NCI-H1930 (cell line): ENCODE measurements at regions not wholly inside any gene's neighbourhood (a gene's known extent, or its start where the extent isn't known, plus 50 kb on each side); places are given as distances from the start of the nearest gene placed in this dataset.

Experiments used
- DNase-seq, 2 experiments: peaks; one replicate each; lab custom pipeline; 2025; lab: John Stamatoyannopoulos, UW

DNA sequence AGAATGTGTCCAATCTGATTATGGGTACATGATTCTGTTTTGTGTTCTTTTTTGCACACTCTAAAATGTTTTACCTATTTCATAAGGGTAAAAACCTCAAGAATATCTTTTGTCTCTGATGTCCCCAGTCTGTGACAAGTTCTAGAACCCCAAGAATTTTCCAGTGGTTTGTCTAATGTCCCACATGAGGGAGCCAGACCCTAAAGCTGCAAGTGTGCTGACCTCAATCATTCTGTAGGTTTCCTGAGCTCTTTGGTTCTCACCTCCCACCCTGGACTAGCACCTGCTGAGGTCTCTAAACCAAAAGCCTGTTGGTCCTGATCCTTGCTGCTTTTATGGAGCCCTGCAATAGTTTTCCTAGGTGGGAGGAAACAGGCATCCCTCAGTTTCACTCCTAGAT, 149.8 kb upstream of the MPPED2 start:
- DNase-seq, result no peak

DNA sequence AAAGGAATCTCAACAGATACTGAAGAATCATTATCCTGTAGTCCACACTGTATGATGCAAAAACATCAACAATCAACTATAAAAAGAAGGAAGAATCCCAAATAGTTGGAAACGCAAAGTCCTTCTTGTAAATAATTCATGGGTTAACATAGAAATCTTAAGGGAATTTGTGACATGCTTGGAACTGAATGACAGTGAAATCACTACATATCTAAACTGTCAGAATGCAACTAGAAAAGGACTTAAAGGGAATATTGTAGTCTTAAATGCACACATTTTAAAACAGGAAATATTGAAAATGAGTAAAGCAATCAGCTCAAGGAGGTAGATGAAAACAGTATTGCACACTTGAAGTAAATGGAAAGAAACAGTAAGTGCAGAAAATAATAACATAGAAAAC, 147.6 kb upstream of the MPPED2 start:
- DNase-seq, result no peak

DNA sequence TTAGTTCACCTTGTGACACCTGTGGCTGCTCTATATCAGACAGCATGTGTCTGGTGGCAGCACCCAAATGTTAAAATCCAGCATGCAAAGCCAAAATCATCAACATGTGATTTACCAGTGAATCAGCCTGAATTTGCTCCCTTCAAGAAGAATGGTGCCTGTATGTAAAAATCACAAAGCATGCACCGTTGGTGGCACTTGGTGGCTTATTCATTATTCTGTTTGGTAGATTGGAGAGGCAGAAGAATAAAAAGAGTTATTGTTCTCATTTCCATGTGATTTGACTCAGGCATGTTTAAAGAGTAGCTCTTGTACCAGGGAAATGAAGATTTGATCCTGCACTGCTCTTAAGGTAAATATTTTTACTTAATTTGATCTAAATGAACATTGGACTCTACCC, 143.9 kb upstream of the MPPED2 start:
- DNase-seq, result no peak

DNA sequence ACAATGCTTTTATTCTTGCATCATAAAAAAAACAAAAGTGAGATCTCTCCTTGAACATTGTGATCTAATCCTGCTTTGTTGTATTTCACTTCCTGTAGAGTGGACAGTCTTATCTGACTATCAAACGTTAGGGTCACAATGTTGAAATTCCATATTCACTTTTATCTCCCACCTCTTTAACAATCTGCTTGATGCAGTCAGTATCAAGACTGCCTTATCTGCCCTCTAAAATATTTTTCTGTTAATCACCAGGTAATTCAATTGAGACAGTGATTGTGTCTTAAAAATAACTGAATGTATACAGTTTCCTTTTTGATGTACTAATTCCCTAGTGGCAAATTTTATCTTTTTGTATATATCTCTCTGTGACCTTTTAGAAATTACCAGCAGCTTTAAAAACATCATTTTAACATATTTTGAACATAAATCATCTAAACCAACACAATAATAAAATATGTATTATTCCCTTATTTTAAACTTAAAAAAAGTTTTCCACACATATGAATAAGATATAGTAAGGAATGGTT, 143.1 kb upstream of the MPPED2 start:
- DNase-seq, result no peak

DNA sequence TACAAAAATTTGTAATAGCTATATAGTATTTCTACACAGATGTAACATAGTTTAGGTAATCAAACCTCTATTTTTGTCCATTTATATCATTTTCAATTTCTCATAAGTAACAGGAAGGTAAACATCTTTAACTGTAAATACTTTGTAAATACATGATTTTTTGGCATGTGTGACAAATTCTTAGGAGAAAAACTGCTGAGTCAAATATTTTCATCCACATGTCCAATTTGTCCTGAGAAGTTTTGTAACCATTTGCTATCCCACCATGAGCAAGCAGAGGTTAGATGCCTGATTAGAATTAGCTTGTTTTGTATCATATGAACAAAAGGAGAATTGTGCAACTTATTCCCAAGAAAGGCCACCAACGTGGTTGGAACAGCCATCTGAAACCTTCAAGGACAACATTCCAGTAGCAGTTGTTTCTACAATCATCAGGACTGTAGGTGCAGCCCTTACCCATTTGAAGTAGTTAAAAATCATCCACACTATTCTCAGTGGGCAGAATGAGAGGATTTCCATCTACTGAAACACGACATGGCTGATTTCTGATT, 139.6 kb upstream of the MPPED2 start:
- no peak for DNase-seq

DNA sequence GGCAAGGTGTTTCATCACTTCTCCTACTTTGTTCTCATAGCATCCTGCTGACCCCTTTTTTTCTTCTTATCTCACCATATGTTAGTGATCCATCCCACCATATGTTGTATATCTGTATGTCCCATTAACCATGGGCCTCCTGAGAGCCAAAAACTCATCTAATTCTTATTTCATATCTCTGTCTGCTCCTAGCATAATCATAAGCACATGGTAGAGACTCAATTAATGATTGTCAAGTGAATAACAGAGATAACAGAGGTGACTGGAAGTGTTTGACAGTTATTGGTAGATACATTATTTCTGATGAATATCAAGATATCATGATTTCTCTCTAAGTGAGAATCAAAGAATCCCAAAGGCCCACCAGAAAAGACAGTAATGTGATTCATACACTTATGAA, 138.1 kb upstream of the MPPED2 start:
- DNase-seq, result no peak

DNA sequence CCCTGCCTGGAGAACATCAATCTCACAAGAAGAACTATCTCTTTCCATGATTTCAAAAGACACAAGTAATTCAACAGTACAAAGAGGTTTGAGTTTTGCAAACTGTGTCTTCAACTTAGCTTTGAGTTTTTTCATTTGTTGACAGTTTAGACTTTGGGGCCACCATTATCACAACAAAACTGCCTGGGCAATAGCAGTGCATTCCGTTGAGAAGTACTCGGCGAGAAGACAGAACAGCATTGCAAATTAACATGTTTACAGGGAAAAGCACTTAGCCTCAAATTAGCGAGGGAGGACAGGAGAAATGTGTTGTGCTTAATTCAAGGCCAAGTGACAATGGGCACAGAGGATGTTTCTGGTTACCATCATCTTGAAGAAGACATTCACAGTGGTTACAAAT, 133.2 kb upstream of the MPPED2 start:
- no peak for DNase-seq

DNA sequence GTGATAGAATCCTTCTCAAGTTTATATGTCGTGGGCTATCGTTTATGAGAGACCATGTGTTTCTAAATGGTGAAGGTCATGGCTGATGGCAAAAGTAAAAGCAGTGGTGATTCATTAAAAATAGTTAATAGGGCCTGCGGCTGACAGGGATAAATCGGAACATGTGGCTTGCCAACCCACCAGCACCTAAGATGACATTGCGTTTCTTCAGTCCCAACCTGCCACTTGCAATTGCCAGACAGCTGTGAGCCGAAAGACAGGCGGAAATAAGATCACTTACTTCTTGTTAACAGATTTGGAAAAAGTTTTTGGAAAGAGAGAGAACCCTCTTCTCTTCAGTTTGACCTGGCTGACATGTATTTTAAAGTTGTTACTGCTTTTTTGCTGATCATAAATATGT, 131.5 kb upstream of the MPPED2 start:
- DNase-seq, result no peak

DNA sequence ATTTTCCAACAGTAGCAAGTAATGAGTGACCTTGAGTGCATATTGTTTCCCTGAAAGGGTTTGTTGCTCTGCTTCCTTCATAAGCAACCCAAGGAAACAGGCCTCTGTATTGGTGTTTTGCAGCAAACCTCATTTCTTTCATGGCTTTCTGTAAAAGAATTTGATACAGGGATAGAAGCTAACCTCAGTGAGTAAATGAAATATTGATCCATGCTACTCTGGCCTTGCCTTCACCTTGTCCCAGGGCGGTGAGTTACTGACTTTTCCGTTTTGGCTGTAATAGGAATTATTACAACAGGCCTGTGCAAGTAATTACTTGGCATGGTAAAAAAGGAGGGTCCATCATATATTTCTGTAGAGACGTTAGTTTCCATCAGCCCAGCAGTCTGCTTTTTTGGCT, 130.9 kb upstream of the MPPED2 start:
- no peak for DNase-seq

DNA sequence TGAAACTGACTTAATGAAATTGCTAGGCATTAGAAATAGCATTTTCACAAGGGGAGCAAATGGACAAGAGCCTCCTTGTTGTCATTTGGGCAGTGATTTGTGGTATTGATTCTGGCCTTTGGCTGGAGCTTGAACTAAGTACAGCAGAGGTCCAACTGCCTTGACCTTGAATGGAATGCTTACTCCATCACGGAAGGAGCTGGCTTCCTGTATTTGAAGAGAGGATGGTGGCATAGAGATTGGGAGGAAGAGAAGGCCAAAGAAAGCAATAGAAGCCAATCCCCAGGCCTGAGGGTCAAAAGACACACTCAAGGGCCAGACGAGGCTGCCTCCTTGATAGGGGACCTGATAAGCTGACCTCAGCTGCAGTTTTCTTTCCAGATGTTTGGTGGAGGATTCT, 126.6 kb upstream of the MPPED2 start:
- no peak for DNase-seq

DNA sequence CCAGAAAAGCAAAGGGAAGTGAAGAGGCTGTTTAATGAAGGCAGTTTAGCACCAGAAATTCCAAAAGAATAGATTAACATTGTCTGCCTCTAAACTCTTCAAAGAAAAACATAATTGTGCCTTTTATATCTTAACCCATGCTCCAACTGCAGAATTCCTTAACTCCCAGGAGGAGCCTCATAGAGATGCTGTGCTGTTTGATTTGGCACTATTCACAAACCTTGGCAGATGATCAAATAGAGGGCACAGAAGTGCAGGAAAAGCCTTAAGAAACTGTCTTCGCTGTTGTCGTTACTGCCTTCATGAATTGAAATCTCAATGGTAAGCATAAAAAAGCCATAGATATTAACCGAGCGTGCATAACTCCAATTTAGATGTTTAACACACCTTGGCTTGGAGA, 124.1 kb upstream of the MPPED2 start:
- DNase-seq, result no peak

DNA sequence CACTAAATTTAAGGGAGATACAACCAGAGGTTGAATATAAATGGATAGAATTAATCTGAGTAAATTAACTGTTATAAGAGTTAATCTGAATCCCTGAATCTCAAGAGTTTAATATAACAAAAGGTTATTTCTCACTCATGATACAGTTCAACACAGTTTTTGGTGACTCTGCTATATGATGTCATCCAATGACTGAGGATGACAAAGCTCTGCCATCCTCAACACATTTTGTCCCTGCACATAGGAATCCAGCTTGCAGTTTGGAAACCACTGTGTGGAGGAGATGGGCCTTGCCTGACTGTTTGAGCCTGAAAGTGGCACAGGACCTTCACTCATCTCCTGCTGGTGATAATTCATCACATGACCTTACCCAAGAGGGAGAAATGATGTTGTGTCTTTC, 121.0 kb upstream of the MPPED2 start:
- DNase-seq, result no peak

DNA sequence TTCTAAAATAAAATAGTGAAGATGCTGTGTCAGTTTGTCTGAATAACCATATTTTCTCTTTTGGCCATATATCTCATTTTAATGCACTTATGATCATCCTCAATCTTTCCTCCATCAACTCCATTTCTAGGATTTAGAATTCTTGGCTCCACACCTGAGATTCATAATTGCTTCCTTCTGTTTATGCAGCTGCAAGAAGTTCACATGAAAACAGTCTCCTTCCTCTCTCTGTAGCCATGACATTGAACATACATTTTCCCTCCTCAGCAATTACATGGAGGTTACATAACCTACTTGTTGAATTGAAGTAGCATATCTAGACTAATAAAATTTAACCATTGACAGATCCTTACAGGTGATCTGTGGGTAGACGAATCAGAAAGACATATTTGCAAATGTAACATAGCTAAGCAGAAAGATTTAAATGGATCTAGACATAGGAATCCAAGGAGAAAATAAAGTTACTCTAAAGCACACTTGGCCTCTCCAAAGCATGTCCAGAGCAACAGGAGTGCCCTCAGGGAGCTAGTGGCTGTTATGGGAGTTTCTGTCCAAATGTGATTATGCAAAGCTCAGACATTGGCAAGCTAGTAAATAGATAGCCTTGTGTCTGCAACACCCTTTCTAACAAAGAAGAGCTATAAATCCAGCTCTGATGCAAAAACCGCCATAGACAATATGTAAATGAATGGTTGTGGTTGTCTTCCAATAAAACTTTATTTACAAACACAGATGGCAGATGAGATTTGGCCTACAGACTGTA, 119.9 kb upstream of the MPPED2 start:
- DNase-seq, result no peak

DNA sequence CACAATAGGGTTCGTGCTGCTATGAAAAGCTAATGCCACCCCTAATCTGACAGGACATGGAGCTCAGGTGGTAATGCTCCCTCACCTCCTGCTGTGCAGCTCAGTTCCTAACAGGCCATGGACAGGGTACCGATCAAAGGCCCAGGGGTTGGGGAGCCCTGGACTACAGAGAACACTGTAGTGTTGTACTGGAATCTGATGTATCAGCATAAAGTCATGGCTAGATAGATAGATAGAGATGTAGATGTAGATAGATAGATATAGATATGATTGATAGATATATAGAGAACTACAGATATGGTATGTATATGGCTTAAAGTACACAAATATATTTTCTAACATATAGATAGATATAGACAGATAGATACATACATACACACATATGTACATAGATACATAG, 112.3 kb upstream of the MPPED2 start:
- DNase-seq, result no peak

DNA sequence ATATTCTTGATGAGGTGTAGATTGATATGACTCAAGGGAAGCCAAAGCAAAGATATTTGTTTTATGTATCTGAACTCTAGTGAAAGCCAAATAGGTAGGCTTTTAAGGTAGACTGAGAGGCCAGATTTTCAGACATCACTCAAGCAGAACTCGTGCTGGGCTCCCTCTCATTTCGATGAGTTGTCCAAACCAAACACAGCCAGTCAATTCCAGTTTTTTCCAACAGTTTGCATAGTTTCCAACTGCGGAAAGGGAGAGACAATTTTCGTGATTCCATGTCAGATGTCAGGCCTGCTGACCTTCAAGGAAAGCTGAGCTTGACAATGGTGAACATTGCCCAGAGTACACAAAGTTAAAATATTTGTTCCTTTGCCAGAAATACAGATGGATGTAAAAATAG, 110.9 kb upstream of the MPPED2 start:
- no peak for DNase-seq

DNA sequence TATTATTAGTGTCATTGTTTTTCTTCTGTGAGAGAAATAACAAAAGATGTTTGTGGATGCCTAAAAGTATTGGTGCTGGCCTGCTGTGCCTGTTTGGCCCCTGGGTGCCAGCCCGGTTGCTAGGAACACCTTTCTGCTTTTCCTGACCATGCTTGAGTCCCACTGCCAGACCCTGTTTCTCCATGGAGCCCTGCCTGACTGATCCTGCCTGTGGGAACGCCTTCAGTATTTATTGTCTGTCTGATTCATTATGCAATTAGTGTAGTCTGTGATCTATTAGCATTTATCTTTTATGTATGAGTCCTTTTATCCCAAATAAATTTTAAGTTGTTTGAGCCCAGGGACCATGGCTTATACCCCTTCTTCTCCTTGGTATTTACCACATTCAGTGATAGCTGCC, 98.6 kb upstream of the MPPED2 start:
- DNase-seq, result no peak

DNA sequence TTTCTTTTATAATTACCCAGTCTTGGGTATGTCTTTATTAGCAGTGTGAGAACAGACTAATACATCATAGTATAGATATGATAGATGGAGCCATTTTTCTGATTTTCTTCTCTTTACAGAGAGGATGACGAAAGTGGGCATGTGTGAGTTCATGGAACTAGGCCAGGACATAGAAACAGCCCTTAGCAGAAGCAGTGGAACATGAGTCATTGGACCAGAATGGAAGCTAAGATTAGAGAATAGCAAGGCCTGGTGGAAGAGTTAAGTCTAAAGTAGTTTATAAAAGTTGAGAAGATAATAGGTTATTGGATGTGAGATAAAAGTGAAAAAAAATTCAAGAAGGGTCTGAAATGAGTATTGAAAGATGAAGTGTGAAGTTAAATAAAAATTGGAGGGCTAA, 97.0 kb upstream of the MPPED2 start:
- DNase-seq, result no peak

DNA sequence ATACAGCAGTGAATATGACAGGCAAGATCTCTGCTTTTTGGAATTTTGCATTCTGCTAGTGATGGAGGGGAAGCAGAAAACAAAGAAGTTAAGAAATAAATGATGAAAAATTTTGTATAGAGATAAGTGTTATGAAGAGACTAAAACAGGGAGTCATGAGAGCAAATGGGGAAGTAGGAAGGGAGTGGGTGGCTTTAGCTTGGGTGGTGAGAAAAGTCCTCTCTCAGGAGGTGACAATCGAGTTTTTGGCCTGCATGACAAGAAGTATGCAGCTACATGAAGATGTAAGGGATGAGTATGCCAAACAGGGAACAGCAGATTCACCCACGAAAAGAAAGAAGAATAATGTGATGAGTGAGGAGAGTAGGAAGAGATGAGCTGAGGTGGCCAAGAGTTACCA, 80.7 kb upstream of the MPPED2 start:
- no peak for DNase-seq

DNA sequence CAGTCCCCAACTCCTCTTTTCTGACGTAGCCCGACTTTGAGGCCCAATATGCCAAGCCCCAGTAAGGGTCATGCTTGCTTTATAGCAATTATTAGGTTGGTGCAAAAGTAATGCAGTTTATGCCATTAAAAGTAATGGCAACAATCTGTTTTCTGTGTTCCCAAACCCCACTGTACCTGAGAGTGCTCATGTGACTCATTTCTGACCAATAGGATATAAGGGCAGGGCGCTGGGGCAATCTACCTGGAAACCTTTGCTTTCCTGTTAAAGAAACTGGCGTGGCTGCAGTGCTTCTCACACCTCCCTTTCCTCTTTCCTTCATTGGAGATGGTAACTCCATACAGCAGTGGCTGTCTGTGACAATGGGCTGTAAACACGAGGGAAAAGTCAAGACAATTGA, 78.9 kb upstream of the MPPED2 start:
- no peak for DNase-seq

DNA sequence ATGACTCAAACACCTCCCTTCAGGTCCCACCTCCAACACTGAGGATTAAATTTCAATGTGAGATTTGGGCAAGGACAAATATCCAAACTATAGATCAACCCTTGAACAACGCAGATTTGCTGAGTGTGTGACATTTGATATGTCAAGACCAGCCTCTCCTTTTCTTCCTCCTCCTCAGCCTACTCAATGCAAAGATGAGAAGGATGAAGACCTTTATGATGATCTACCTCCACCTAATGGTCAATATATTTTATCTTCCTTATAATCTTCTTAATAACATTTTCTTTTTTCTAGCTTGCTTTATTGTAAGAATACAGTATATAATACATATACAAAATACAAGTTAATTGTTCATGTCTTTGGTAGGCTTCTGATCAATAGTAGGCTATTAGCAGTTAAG, 67.5 kb upstream of the MPPED2 start:
- DNase-seq, result no peak

DNA sequence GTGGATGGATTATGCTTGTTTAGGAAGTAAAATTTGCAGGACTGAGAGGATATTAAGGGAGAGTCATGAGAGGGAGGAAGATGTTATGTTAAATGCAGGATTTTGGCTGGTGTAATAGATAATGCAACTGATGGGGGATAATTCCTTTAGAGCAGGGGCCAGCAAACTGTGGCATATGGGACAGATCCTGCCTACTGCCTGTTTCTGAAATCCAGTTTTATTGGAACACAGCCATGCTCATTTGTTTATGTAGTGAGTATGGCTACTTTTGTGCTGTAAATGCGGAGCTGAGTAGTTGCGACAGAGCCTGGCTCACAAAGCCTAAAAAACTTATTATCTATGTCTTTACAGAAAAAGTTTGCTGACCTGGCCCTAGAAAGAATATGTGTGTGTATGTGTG, 66.6 kb upstream of the MPPED2 start:
- DNase-seq, result no peak

DNA sequence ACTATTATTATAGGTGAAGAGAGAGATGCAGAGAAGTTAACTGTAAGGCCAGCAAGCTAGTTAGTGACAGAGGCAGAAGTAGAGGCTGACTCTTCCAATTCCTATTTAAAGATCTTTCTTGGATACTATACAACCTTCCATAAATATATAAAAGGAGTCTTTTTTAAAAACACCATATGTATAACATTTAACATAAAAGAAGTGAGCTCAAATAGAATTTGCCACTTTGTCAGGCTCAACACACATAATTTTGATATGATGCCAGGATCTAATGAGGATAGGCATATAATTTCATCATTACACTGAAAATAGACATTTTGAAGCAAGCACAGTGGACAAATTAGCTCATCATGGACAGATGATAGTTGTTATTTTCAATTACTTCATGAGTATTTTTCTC, 64.1 kb upstream of the MPPED2 start:
- DNase-seq, result no peak
